ENCODE measurements at regions not wholly inside any gene's neighbourhood (a gene's known extent, or its start where the extent isn't known, plus 50 kb on each side); places are given as distances from the start of the nearest gene placed in this dataset.

- Histone ChIP-seq H3K36me3 (ENCODE audit: control insufficient read depth in 2 of 2, insufficient read depth in 2 of 2, low read length in 2 of 2) (no peaks in the 10 kb centered on the region), H3K4me3 (ENCODE audit: low read length in 2 of 2) (no peak overlapping the region), H3K4me1 (ENCODE audit: control insufficient read depth in 2 of 2, insufficient read depth in 2 of 2, low read length in 2 of 2) (no peaks in the 10 kb centered on the region), H3K27ac (ENCODE audit: low read depth in 2 of 2, low read length in 2 of 2) (no peak overlapping the region), H3K9me3 (ENCODE audit: control insufficient read depth in 2 of 2, low read length in 2 of 2) (no peaks in the 10 kb centered on the region), H3K27me3 (ENCODE audit: control insufficient read depth in 2 of 2, insufficient read depth in 2 of 2, low read length in 2 of 2) (no peaks in the 10 kb centered on the region), H3K9ac (ENCODE audit: low read depth in 1 of 2, low read length in 2 of 2) (no peak overlapping the region)
Measured at GRCh38 chr4:120400441-120400840, 333.8 kb upstream of the MAD2L1 start.

GRCh38 chr4:120399826-120400225, 333.2 kb upstream of the MAD2L1 start:
- Histone ChIP-seq H3K27ac (ENCODE audit: low read depth in 2 of 2, low read length in 2 of 2) (no peak overlapping the region), H3K36me3 (ENCODE audit: control insufficient read depth in 2 of 2, insufficient read depth in 2 of 2, low read length in 2 of 2) (no peaks in the 10 kb centered on the region), H3K4me1 (ENCODE audit: control insufficient read depth in 2 of 2, insufficient read depth in 2 of 2, low read length in 2 of 2) (no peaks in the 10 kb centered on the region), H3K9ac (ENCODE audit: low read depth in 1 of 2, low read length in 2 of 2) (no peak overlapping the region), H3K9me3 (ENCODE audit: control insufficient read depth in 2 of 2, low read length in 2 of 2) (no peaks in the 10 kb centered on the region), H3K27me3 (ENCODE audit: control insufficient read depth in 2 of 2, insufficient read depth in 2 of 2, low read length in 2 of 2) (no peaks in the 10 kb centered on the region), H3K4me3 (ENCODE audit: low read length in 2 of 2) (no peak overlapping the region)

GRCh38 chr4:120395746-120396145, 329.1 kb upstream of the MAD2L1 start:
- Histone ChIP-seq H3K9me3 (ENCODE audit: control insufficient read depth in 2 of 2, low read length in 2 of 2) (no peaks in the 10 kb centered on the region), H3K4me3 (ENCODE audit: low read length in 2 of 2) (no peak overlapping the region), H3K4me1 (ENCODE audit: control insufficient read depth in 2 of 2, insufficient read depth in 2 of 2, low read length in 2 of 2) (no peaks in the 10 kb centered on the region), H3K9ac (ENCODE audit: low read depth in 1 of 2, low read length in 2 of 2) (no peak overlapping the region), H3K27me3 (ENCODE audit: control insufficient read depth in 2 of 2, insufficient read depth in 2 of 2, low read length in 2 of 2) (no peaks in the 10 kb centered on the region), H3K27ac (ENCODE audit: low read depth in 2 of 2, low read length in 2 of 2) (no peak overlapping the region), H3K36me3 (ENCODE audit: control insufficient read depth in 2 of 2, insufficient read depth in 2 of 2, low read length in 2 of 2) (no peaks in the 10 kb centered on the region)

- H3K4me3 ChIP-seq (ENCODE audit: low read length in 2 of 2), result no peak overlapping the region
- H3K4me1 ChIP-seq (ENCODE audit: control insufficient read depth in 2 of 2, insufficient read depth in 2 of 2, low read length in 2 of 2), result no peaks in the 10 kb centered on the region
- no peaks in the 10 kb centered on the region for H3K36me3 ChIP-seq (ENCODE audit: control insufficient read depth in 2 of 2, insufficient read depth in 2 of 2, low read length in 2 of 2)
- H3K9me3 ChIP-seq (ENCODE audit: control insufficient read depth in 2 of 2, low read length in 2 of 2), result no peaks in the 10 kb centered on the region
- no peaks in the 10 kb centered on the region for H3K27me3 ChIP-seq (ENCODE audit: control insufficient read depth in 2 of 2, insufficient read depth in 2 of 2, low read length in 2 of 2)
- H3K27ac ChIP-seq (ENCODE audit: low read depth in 2 of 2, low read length in 2 of 2), result no peak overlapping the region
- no peak overlapping the region for H3K9ac ChIP-seq (ENCODE audit: low read depth in 1 of 2, low read length in 2 of 2)
Measured at GRCh38 chr4:120355881-120356280, 289.2 kb upstream of the MAD2L1 start.

GRCh38 chr4:120354381-120354780, 287.7 kb upstream of the MAD2L1 start:
- H3K36me3 ChIP-seq (ENCODE audit: control insufficient read depth in 2 of 2, insufficient read depth in 2 of 2, low read length in 2 of 2), result no peaks in the 10 kb centered on the region
- no peak overlapping the region for H3K4me3 ChIP-seq (ENCODE audit: low read length in 2 of 2)
- H3K9me3 ChIP-seq (ENCODE audit: control insufficient read depth in 2 of 2, low read length in 2 of 2), result no peaks in the 10 kb centered on the region
- H3K27me3 ChIP-seq (ENCODE audit: control insufficient read depth in 2 of 2, insufficient read depth in 2 of 2, low read length in 2 of 2), result no peaks in the 10 kb centered on the region
- no peak overlapping the region for H3K27ac ChIP-seq (ENCODE audit: low read depth in 2 of 2, low read length in 2 of 2)
- H3K9ac ChIP-seq (ENCODE audit: low read depth in 1 of 2, low read length in 2 of 2), result no peak overlapping the region
- H3K4me1 ChIP-seq (ENCODE audit: control insufficient read depth in 2 of 2, insufficient read depth in 2 of 2, low read length in 2 of 2), result no peaks in the 10 kb centered on the region

GRCh38 chr4:120353235-120353634, 286.6 kb upstream of the MAD2L1 start:
- Histone ChIP-seq H3K36me3 (ENCODE audit: control insufficient read depth in 2 of 2, insufficient read depth in 2 of 2, low read length in 2 of 2) (no peaks in the 10 kb centered on the region), H3K4me3 (ENCODE audit: low read length in 2 of 2) (no peak overlapping the region), H3K9me3 (ENCODE audit: control insufficient read depth in 2 of 2, low read length in 2 of 2) (no peaks in the 10 kb centered on the region), H3K4me1 (ENCODE audit: control insufficient read depth in 2 of 2, insufficient read depth in 2 of 2, low read length in 2 of 2) (no peaks in the 10 kb centered on the region), H3K9ac (ENCODE audit: low read depth in 1 of 2, low read length in 2 of 2) (no peak overlapping the region), H3K27ac (ENCODE audit: low read depth in 2 of 2, low read length in 2 of 2) (no peak overlapping the region), H3K27me3 (ENCODE audit: control insufficient read depth in 2 of 2, insufficient read depth in 2 of 2, low read length in 2 of 2) (no peaks in the 10 kb centered on the region)

- Histone ChIP-seq H3K9me3 (ENCODE audit: control insufficient read depth in 2 of 2, low read length in 2 of 2) (no peaks in the 10 kb centered on the region), H3K4me1 (ENCODE audit: control insufficient read depth in 2 of 2, insufficient read depth in 2 of 2, low read length in 2 of 2) (no peaks in the 10 kb centered on the region), H3K9ac (ENCODE audit: low read depth in 1 of 2, low read length in 2 of 2) (no peak overlapping the region), H3K27ac (ENCODE audit: low read depth in 2 of 2, low read length in 2 of 2) (no peak overlapping the region), H3K4me3 (ENCODE audit: low read length in 2 of 2) (no peak overlapping the region), H3K36me3 (ENCODE audit: control insufficient read depth in 2 of 2, insufficient read depth in 2 of 2, low read length in 2 of 2) (no peaks in the 10 kb centered on the region), H3K27me3 (ENCODE audit: control insufficient read depth in 2 of 2, insufficient read depth in 2 of 2, low read length in 2 of 2) (no peaks in the 10 kb centered on the region)
Measured at GRCh38 chr4:120352739-120353138, 286.1 kb upstream of the MAD2L1 start.

- H3K27ac ChIP-seq (ENCODE audit: low read depth in 2 of 2, low read length in 2 of 2), result no peak overlapping the region
- no peaks in the 10 kb centered on the region for H3K27me3 ChIP-seq (ENCODE audit: control insufficient read depth in 2 of 2, insufficient read depth in 2 of 2, low read length in 2 of 2)
- H3K36me3 ChIP-seq (ENCODE audit: control insufficient read depth in 2 of 2, insufficient read depth in 2 of 2, low read length in 2 of 2), result no peaks in the 10 kb centered on the region
- no peak overlapping the region for H3K4me3 ChIP-seq (ENCODE audit: low read length in 2 of 2)
- no peak overlapping the region for H3K9ac ChIP-seq (ENCODE audit: low read depth in 1 of 2, low read length in 2 of 2)
- no peaks in the 10 kb centered on the region for H3K9me3 ChIP-seq (ENCODE audit: control insufficient read depth in 2 of 2, low read length in 2 of 2)
- H3K4me1 ChIP-seq (ENCODE audit: control insufficient read depth in 2 of 2, insufficient read depth in 2 of 2, low read length in 2 of 2), result no peaks in the 10 kb centered on the region
Measured at GRCh38 chr4:120348948-120349347, 282.3 kb upstream of the MAD2L1 start.

- H3K4me1 ChIP-seq (ENCODE audit: control insufficient read depth in 2 of 2, insufficient read depth in 2 of 2, low read length in 2 of 2), result no peaks in the 10 kb centered on the region
- H3K27ac ChIP-seq (ENCODE audit: low read depth in 2 of 2, low read length in 2 of 2), result no peak overlapping the region
- no peaks in the 10 kb centered on the region for H3K27me3 ChIP-seq (ENCODE audit: control insufficient read depth in 2 of 2, insufficient read depth in 2 of 2, low read length in 2 of 2)
- no peak overlapping the region for H3K9ac ChIP-seq (ENCODE audit: low read depth in 1 of 2, low read length in 2 of 2)
- H3K36me3 ChIP-seq (ENCODE audit: control insufficient read depth in 2 of 2, insufficient read depth in 2 of 2, low read length in 2 of 2), result no peaks in the 10 kb centered on the region
- H3K4me3 ChIP-seq (ENCODE audit: low read length in 2 of 2), result no peak overlapping the region
- no peaks in the 10 kb centered on the region for H3K9me3 ChIP-seq (ENCODE audit: control insufficient read depth in 2 of 2, low read length in 2 of 2)
Measured at GRCh38 chr4:120348521-120348920, 281.9 kb upstream of the MAD2L1 start.

GRCh38 chr4:120331486-120332370, 265.1 kb upstream of the MAD2L1 start:
- H3K9me3 ChIP-seq (ENCODE audit: control insufficient read depth in 2 of 2, low read length in 2 of 2), result no peaks in the 10 kb centered on the region

More at GRCh38 chr4:120331486-120332370, 265.1 kb upstream of the MAD2L1 start:
- H3K9ac ChIP-seq (ENCODE audit: low read depth in 1 of 2, low read length in 2 of 2), result no peak overlapping the region
- H3K27me3 ChIP-seq (ENCODE audit: control insufficient read depth in 2 of 2, insufficient read depth in 2 of 2, low read length in 2 of 2), result no peaks in the 10 kb centered on the region
- H3K36me3 ChIP-seq (ENCODE audit: control insufficient read depth in 2 of 2, insufficient read depth in 2 of 2, low read length in 2 of 2), result no peaks in the 10 kb centered on the region
- no peaks in the 10 kb centered on the region for H3K4me1 ChIP-seq (ENCODE audit: control insufficient read depth in 2 of 2, insufficient read depth in 2 of 2, low read length in 2 of 2)
- no peak overlapping the region for H3K4me3 ChIP-seq (ENCODE audit: low read length in 2 of 2)
- H3K27ac ChIP-seq (ENCODE audit: low read depth in 2 of 2, low read length in 2 of 2), result no peak overlapping the region

All from mucosa of rectum (tissue), 2 donors.